Activated naive CD4-positive, alpha-beta T cell treated with anti-CD3 and anti-CD28 coated beads, Interleukin-2, amount 50 U/mL, for 16 hours (primary cell): ENCODE measurements at regions not wholly inside any gene's neighbourhood (a gene's known extent, or its start where the extent isn't known, plus 50 kb on each side); places are given as distances from the start of the nearest gene placed in this dataset.
"Not testable (repeated sequence)": the region's sequence is repeated elsewhere in the genome, so short reads cannot be mapped to it uniquely, and the experiment has no call there.

Source experiments
- DNase-seq: peaks from one replicate; pipeline ENCODE4 v3.0.0-alpha.2; 2020

GRCh38 chr1:148261684-148262083 is 109.6 kb upstream of the NBPF11 start:
- DNase-seq, result not testable (repeated sequence)

- not testable (repeated sequence) for DNase-seq
Observed at GRCh38 chr1:148257886-148258285, 105.8 kb upstream of the NBPF11 start.

GRCh38 chr1:148254611-148255429 is 102.7 kb upstream of the NBPF11 start:
- DNase-seq, result peak; percentile 20

GRCh38 chr1:148253808-148254207 is 101.7 kb upstream of the NBPF11 start:
- DNase-seq, result not testable (repeated sequence)

- DNase-seq, result not testable (repeated sequence)
Observed at GRCh38 chr1:148248798-148249197, 96.7 kb upstream of the NBPF11 start.

GRCh38 chr1:148246258-148246861 is 94.3 kb upstream of the NBPF11 start:
- DNase-seq, result not testable (repeated sequence)

GRCh38 chr1:148245843-148246242 is 93.8 kb upstream of the NBPF11 start:
- DNase-seq, result not testable (repeated sequence)

GRCh38 chr1:148245443-148245842 is 93.4 kb upstream of the NBPF11 start:
- DNase-seq, result not testable (repeated sequence)

- not testable (repeated sequence) for DNase-seq
Observed at GRCh38 chr1:148233250-148233649, 81.2 kb upstream of the NBPF11 start.

GRCh38 chr1:148228846-148229245 is 76.8 kb upstream of the NBPF11 start:
- DNase-seq, result not testable (repeated sequence)

- DNase-seq, result not testable (repeated sequence)
Observed at GRCh38 chr1:148222399-148223159, 70.5 kb upstream of the NBPF11 start.

- not testable (repeated sequence) for DNase-seq
Observed at GRCh38 chr1:148221593-148221992, 69.5 kb upstream of the NBPF11 start.

- not testable (repeated sequence) for DNase-seq
Observed at GRCh38 chr1:148219229-148219628, 67.1 kb upstream of the NBPF11 start.

- not testable (repeated sequence) for DNase-seq
Observed at GRCh38 chr1:148211191-148211590, 59.1 kb upstream of the NBPF11 start.

- not testable (repeated sequence) for DNase-seq
Observed at GRCh38 chr1:148210624-148211023, 58.5 kb upstream of the NBPF11 start.

- DNase-seq, result not testable (repeated sequence)
Observed at GRCh38 chr1:148210166-148210565, 58.1 kb upstream of the NBPF11 start.

GRCh38 chr1:148202013-148202412 is 49.9 kb upstream of the NBPF11 start:
- not testable (repeated sequence) for DNase-seq
